K562 (cell line): ENCODE measurements at regions not wholly inside any gene's neighbourhood (a gene's known extent, or its start where the extent isn't known, plus 50 kb on each side); places are given as distances from the start of the nearest gene placed in this dataset.

ENCODE experiments used
- ATAC-seq: fragments of 200-7000 bp; cut with Tn5 transposase; 3 replicates; pipeline ENCODE4 v1.9.1; 2020; ENCODE audit warnings: moderate library complexity
- BruUV-seq: library from RNA; stranded (reverse); fragments of 400-500 nt; replicated peaks from 2 replicates; lab custom pipeline; 2021; lab: Mats Ljungman, UMichigan
- CTCF ChIA-PET: fragments of 300-600 bp; formaldehyde crosslinking; extraction: SDS; loops from one replicate; lab custom pipeline; 2021; ENCODE audit warnings: low intra/inter-chr PET ratio; lab: Yijun Ruan, JAX
- POLR2A ChIA-PET: fragments of 300-600, 350-650 bp; sonication (Branson Sonifier 250); formaldehyde crosslinking; extraction: SDS; loops from one replicate; lab custom pipeline; 2021; ENCODE audit warnings: antibody characterized with exemption, inconsistent platforms; lab: Yijun Ruan, JAX
- DNase-seq, 4 experiments: peaks; one replicate each; pipeline versions ENCODE4 v3.0.0 to v3.0.0-alpha.2; 2011 to 2018; ENCODE audit warnings: low spot score in 3 of 4, mixed read lengths in 3 of 4; ENCODE audit errors: extremely low read depth in 1 of 4
- FAIRE-seq: peaks from 2 replicates; lab custom pipeline; 2011; peaks lifted over from hg19 to GRCh38; lab: Jason Lieb, UNC
- H2AFZ ChIP-seq: 2 replicates; pipeline ENCODE4 v1.6.0; 2011; ENCODE audit warnings: low read depth, low read length, control low read depth, inconsistent platforms
- H3K27ac ChIP-seq: fragments of 200-600 bp; 3 replicates; pipeline ENCODE4 v1.8.0; 2011; ENCODE audit warnings: low read depth, mild to moderate bottlenecking, control low read depth, inconsistent platforms, low read length, moderate library complexity, mixed read lengths; ENCODE audit errors: extremely low read depth
- H3K27me3 ChIP-seq, 2 experiments: fragments of 300-600 bp in 1 of 2; 2 replicates in 1 of 2; 3 replicates in 1 of 2; pipeline versions ENCODE4 v1.6.0 to v1.8.0; 2011; ENCODE audit warnings: inconsistent platforms in 2 of 2, low read length in 2 of 2, mild to moderate bottlenecking in 1 of 2, mixed read lengths in 1 of 2, moderate library complexity in 1 of 2; ENCODE audit not compliant: control insufficient read depth in 2 of 2, insufficient read depth in 2 of 2
- H3K36me3 ChIP-seq: fragments of 300-600 bp; 3 replicates; pipeline ENCODE4 v1.8.0; 2011; ENCODE audit warnings: mild to moderate bottlenecking, low read length, inconsistent platforms; ENCODE audit not compliant: control insufficient read depth, insufficient read depth
- H3K4me1 ChIP-seq, 2 experiments: fragments of 200-600 bp in 1 of 2; replicated peaks in 1 of 2; 2 replicates in 1 of 2; 3 replicates in 1 of 2; pipeline versions ENCODE4 v1.5.1 to v1.8.0; 2011; ENCODE audit warnings: inconsistent platforms in 2 of 2, low read length in 2 of 2, mild to moderate bottlenecking in 1 of 2, mixed read lengths in 1 of 2, moderate library complexity in 1 of 2; ENCODE audit not compliant: control insufficient read depth in 2 of 2, insufficient read depth in 2 of 2
- H3K4me2 ChIP-seq: 2 replicates; pipeline ENCODE4 v1.6.1; 2011; ENCODE audit warnings: low read length, control low read depth, inconsistent platforms, mixed read lengths; ENCODE audit not compliant: insufficient read depth
- H3K4me3 ChIP-seq: fragments of 200-600 bp; sonication (generic), shearing (Covaris generic); 2 replicates; pipeline ENCODE4 v1.5.1; 2016; ENCODE audit warnings: control low read depth, inconsistent platforms
- H3K79me2 ChIP-seq: fragments of 200-600 bp; 3 replicates; pipeline ENCODE4 v1.8.0; 2011; ENCODE audit warnings: low read length, inconsistent platforms; ENCODE audit not compliant: control insufficient read depth, insufficient read depth
- H3K9ac ChIP-seq, 2 experiments: 2 replicates each; pipeline versions ENCODE4 v1.6.0 to v1.6.1; 2011; ENCODE audit warnings: low read depth in 2 of 2, low read length in 2 of 2, control low read depth in 1 of 2, inconsistent platforms in 1 of 2, mild to moderate bottlenecking in 1 of 2, mixed read lengths in 1 of 2; ENCODE audit not compliant: insufficient read depth in 1 of 2
- H3K9me1 ChIP-seq: one replicate; pipeline ENCODE4 v1.6.0; 2011; ENCODE audit warnings: inconsistent platforms, mild to moderate bottlenecking, low read length, moderate library complexity; ENCODE audit not compliant: control insufficient read depth, insufficient read depth
- H3K9me3 ChIP-seq: replicated peaks from 2 replicates; pipeline ENCODE4 v1.5.1; 2011; ENCODE audit warnings: low read depth, low read length, inconsistent platforms; ENCODE audit not compliant: control insufficient read depth, insufficient read depth
- H4K20me1 ChIP-seq: replicated peaks from 2 replicates; pipeline ENCODE4 v1.6.1; 2011; ENCODE audit warnings: low read length, inconsistent platforms, mixed read lengths; ENCODE audit not compliant: control insufficient read depth, insufficient read depth
- ARID3A ChIP-seq: IDR thresholded peaks from 2 replicates; pipeline ENCODE4 v1.6.1; 2012; ENCODE audit warnings: low read depth, low read length, improper control_type of control experiment, borderline replicate concordance
- ASH1L ChIP-seq: fragments of 450-650 bp; IDR thresholded peaks from 2 replicates; pipeline ENCODE4 v1.6.1; 2018; ENCODE audit warnings: borderline replicate concordance, mild to moderate bottlenecking, low read depth; ENCODE audit not compliant: partially characterized antibody
- BDP1 ChIP-seq: IDR thresholded peaks from 3 replicates; pipeline ENCODE4 v1.6.1; 2011; ENCODE audit not compliant: insufficient read length, insufficient read depth
- CREB3L1 ChIP-seq: fragments of 450-650 bp; IDR thresholded peaks from 2 replicates; pipeline ENCODE4 v1.6.1; 2014; ENCODE audit warnings: low read depth, mild to moderate bottlenecking, moderate library complexity, borderline replicate concordance
- CREBBP ChIP-seq: IDR thresholded peaks from one replicate; pipeline ENCODE4 v1.6.1; 2012; ENCODE audit warnings: low read depth, mild to moderate bottlenecking, control low read depth, inconsistent platforms, low read length
- ELF2 ChIP-seq: fragments of 250-450 bp; sonication (Bioruptor Pico); IDR thresholded peaks from 2 replicates; pipeline ENCODE4 v1.5.0; 2021; ENCODE audit warnings: mild to moderate bottlenecking
- ESRRA ChIP-seq: fragments of 450-650 bp; IDR thresholded peaks from 2 replicates; pipeline ENCODE4 v1.6.1; 2014; ENCODE audit warnings: low read depth, mild to moderate bottlenecking, moderate library complexity, borderline replicate concordance
- ETV6 ChIP-seq, 3 experiments: fragments of 150-350 bp in 1 of 3; sonication (generic) in 1 of 3; formaldehyde crosslinking in 1 of 3; IDR thresholded peaks; 2 replicates each; pipeline versions ENCODE4 v1.6.1 to v1.8.0; 2014 to 2022; ENCODE audit warnings: borderline replicate concordance in 2 of 3, low read depth in 2 of 3, antibody characterized with exemption in 1 of 3, low read length in 1 of 3, mild to moderate bottlenecking in 1 of 3, missing genetic modification reagents in 1 of 3
- FOXA1 ChIP-seq: fragments of 450-650 bp; IDR thresholded peaks from 2 replicates; pipeline ENCODE4 v1.6.1; 2016; ENCODE audit warnings: mild to moderate bottlenecking, borderline replicate concordance
- HDAC3 ChIP-seq: fragments of 450-650 bp; IDR thresholded peaks from 2 replicates; pipeline ENCODE4 v1.6.1; 2018; ENCODE audit warnings: borderline replicate concordance, mild to moderate bottlenecking, moderate library complexity; ENCODE audit not compliant: partially characterized antibody
- HNRNPH1 ChIP-seq: fragments of 200-400 bp; formaldehyde crosslinking; optimal IDR thresholded peaks from 2 replicates; pipeline ENCODE3; 2017; ENCODE audit warnings: low read depth, mild to moderate bottlenecking, low read length, moderate library complexity
- KHSRP ChIP-seq: fragments of 450-650 bp; IDR thresholded peaks from 2 replicates; pipeline ENCODE4 v1.6.1; 2017
- MAFF ChIP-seq: IDR thresholded peaks from 2 replicates; pipeline ENCODE4 v1.6.1; 2012; ENCODE audit warnings: low read length, improper control_type of control experiment
- PHTF2 ChIP-seq: fragments of 250-450 bp; sonication (Bioruptor Pico); IDR thresholded peaks from 2 replicates; pipeline ENCODE4 v1.5.0; 2021; ENCODE audit warnings: mild to moderate bottlenecking
- PTTG1 ChIP-seq: fragments of 450-650 bp; IDR thresholded peaks from 2 replicates; pipeline ENCODE4 v1.6.1; 2016; ENCODE audit warnings: low read depth, mild to moderate bottlenecking, missing genetic modification characterization, missing compliant biosample characterization
- ZBTB7A ChIP-seq: IDR thresholded peaks from 2 replicates; pipeline ENCODE4 v1.6.1; 2011; ENCODE audit warnings: low read depth, mild to moderate bottlenecking, low read length, moderate library complexity, borderline replicate concordance; ENCODE audit not compliant: control insufficient read depth
- ZNF512 ChIP-seq: IDR thresholded peaks from 2 replicates; pipeline ENCODE4 v1.6.1; 2016; ENCODE audit warnings: missing genetic modification characterization, missing compliant biosample characterization
- ZNF766 ChIP-seq: fragments of 200-800 bp; sonication (Bioruptor generic); conservative IDR thresholded peaks from 2 replicates; pipeline ENCODE4 v1.6.1; 2016; ENCODE audit warnings: missing genetic modification characterization, missing compliant biosample characterization
- WGBS: fragments of 100-300 bp; shearing (Covaris generic); methylation state at CpG from one replicate; pipeline ENCODE4 v1.1.6; 2016; ENCODE audit warnings: low coverage, mixed read lengths; ENCODE audit not compliant: insufficient coverage; ENCODE audit errors: missing lambda C conversion rate; 5-methylcytosine and 5-hydroxymethylcytosine counted together
- in situ Hi-C: fragments of 300-500 bp; cut with MboI; formaldehyde crosslinking; loops from 4 replicates; pipeline ENCODE4 v1.15.0; 2018; ENCODE audit warnings: inconsistent platforms, mixed read lengths
- intact Hi-C: fragments of 100-400 bp; cut with micrococcal nuclease; formaldehyde crosslinking; loops from 2 replicates; pipeline ENCODE4 v1.14.2; 2022

GRCh38 chr14:85342858-85343607 lies 186.9 kb upstream of the FLRT2 start:
- Histone ChIP-seq H3K9ac (no peak overlapping the region), H3K36me3 (no peaks in the 10 kb centered on the region), H3K27ac (no peak overlapping the region), H3K4me2 (no peak overlapping the region), H3K4me1 (no peaks in the 10 kb centered on the region), H3K9me3 (no peaks in the 10 kb centered on the region), H3K79me2 (no peaks in the 10 kb centered on the region), H3K9me1 (no peaks in the 10 kb centered on the region), H3K27me3 (no peaks in the 10 kb centered on the region), H4K20me1 (no peaks in the 10 kb centered on the region), H2AFZ (no peak overlapping the region), H3K4me3 (no peak overlapping the region)
- POLR2A ChIA-PET = no interaction called here
- 0% methylated on average over 3 of the region's 3 CpGs for WGBS
- in situ Hi-C loops = no loop called here
- CTCF ChIA-PET = no interaction called here
- DNase-seq = no peak
- intact Hi-C loops = no loop called here
- no peak for FAIRE-seq
- no TSS peak for BruUV-seq
- ATAC-seq = no peak
- TF ChIP-seq KHSRP = no peak
- TF ChIP-seq PTTG1 = no peak
- no peak for TF ChIP-seq CREBBP
- TF ChIP-seq FOXA1 = no peak
- TF ChIP-seq ARID3A = no peak
- no peak for TF ChIP-seq BDP1
- TF ChIP-seq CREB3L1 = no peak
- no peak for TF ChIP-seq ZBTB7A
- no peak for TF ChIP-seq MAFF
- no peak for TF ChIP-seq ESRRA
- no peak for TF ChIP-seq ZNF766 (CRISPR knock-in tag)
- TF ChIP-seq ELF2 (CRISPR knock-in tag) = no peak
- no peak for TF ChIP-seq ZNF512 (tag)
- TF ChIP-seq HDAC3 = no peak
- no peak for TF ChIP-seq ETV6 (IDR thresholded peaks at IDR 0.05; ENCODE audit: borderline replicate concordance in 1 of 2, low read depth in 2 of 2, low read length in 1 of 2)
- no peak for TF ChIP-seq ETV6 (CRISPR knock-in tag; IDR thresholded peaks at IDR 0.05; ENCODE audit: borderline replicate concordance)
- no peak for TF ChIP-seq HNRNPH1
- no peak for TF ChIP-seq PHTF2 (CRISPR knock-in tag)
- TF ChIP-seq ASH1L = no peak
